HepG2 (cell line): ENCODE measurements at regions not wholly inside any gene's neighbourhood (a gene's known extent, or its start where the extent isn't known, plus 50 kb on each side); places are given as distances from the start of the nearest gene placed in this dataset.

Experiments used
- FOXA3 ChIP-seq: IDR thresholded peaks from 2 replicates; pipeline ENCODE4 v1.6.1; 2016; ENCODE audit warnings: missing genetic modification reagents, missing compliant biosample characterization
- HHEX ChIP-seq: IDR thresholded peaks from 2 replicates; pipeline ENCODE4 v1.6.1; 2016; ENCODE audit warnings: control low read depth
- PRDM15 ChIP-seq: sonication (generic); formaldehyde crosslinking; IDR thresholded peaks from 2 replicates; pipeline ENCODE4 v1.4.0; 2020; ENCODE audit warnings: missing genetic modification reagents
- RFX5 ChIP-seq: IDR thresholded peaks from 2 replicates; pipeline ENCODE4 v1.6.1; 2011; ENCODE audit warnings: low read depth, low read length, improper control_type of control experiment

- TF ChIP-seq HHEX (CRISPR knock-in tag), result no peak
- TF ChIP-seq RFX5, result no peak
- TF ChIP-seq FOXA3 (CRISPR knock-in tag), result no peak
- TF ChIP-seq PRDM15 (CRISPR knock-in tag), result no peak
Observed at GRCh38 chr3:44146073-44146472, 95.6 kb upstream of the TOPAZ1 start.
